GM18907 (cell line): ENCODE measurements at regions not wholly inside any gene's neighbourhood (a gene's known extent, or its start where the extent isn't known, plus 50 kb on each side); places are given as distances from the start of the nearest gene placed in this dataset.

ENCODE experiments used
- ATAC-seq: cut with Tn5 transposase; IDR thresholded peaks from one replicate; pipeline ENCODE4 v1.9.1; 2021; ENCODE audit warnings: mild to moderate bottlenecking, moderate library complexity; ENCODE audit not compliant: unreplicated experiment

DNA sequence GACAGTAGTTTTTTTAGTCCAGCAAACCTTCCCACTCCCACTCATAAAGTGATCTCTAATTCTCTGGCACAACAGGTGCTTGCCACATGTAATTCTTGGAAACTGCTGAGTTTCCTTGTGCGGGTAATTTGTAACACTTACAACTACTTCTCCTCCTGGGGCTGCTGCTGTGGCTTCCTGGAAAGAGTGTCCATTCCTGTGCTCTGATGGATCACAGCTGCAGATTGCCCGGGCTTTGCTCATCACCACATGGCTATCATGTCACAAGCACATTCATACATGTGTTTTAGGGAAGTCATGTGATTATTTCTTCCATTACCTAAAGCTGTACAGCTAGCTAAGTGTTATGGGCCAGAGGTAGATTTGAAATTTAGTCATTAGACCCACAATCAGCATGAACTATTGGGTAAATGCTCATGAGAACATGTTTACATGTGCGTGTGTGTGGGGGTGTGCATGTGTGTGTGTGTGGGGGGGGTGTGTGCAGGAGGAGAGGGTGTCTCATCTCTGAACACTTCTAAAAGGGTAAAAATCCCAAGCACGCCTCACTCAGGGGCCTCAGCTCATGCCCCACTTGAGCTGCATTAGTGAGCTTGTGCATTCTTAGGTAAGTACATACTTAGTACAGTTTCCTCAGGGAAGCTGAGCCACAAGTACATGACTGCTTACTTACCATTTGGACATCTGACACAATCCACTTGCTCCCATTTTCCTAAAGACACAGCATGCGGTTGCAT lies 118.1 kb upstream of the CCDC112 start:
- ATAC-seq, result no peak

DNA sequence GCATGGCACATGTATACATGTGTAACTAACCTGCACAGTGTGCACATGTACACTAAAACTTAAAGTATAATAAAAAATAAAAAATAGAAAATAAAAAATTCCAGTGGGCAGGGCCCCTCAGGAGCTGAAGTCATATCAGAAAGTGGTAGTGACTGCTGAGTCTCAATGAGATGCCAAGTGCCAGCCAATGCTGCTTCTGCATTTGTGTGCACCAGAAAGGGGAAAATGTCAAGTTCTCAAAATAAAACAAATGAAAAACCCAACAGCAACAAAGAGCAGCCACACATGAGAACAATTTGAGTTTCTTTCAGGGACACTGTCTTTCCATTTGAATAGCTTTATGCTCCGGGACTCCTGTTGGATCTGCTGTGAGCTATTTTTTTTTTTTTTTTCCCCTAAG lies 117.2 kb upstream of the CCDC112 start:
- ATAC-seq, result no peak

DNA sequence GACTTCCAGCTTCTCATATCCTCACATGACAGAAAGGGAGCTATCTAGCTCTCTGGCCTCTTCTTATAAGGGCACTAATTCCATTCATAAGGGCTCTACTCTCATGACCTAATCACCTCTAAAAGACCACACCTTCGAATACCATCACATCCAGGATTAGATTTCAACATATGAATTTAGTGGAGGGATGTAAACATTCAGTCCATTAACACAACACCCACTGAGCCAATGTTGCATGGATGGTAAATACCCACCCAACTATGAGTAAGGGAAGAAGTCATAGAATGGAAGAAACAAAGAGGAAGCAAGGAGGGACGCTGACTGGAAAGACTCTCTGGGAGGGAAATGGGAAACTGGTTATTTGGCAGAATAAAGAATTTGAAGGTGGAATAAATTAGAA lies 112.6 kb upstream of the CCDC112 start:
- no peak for ATAC-seq

DNA sequence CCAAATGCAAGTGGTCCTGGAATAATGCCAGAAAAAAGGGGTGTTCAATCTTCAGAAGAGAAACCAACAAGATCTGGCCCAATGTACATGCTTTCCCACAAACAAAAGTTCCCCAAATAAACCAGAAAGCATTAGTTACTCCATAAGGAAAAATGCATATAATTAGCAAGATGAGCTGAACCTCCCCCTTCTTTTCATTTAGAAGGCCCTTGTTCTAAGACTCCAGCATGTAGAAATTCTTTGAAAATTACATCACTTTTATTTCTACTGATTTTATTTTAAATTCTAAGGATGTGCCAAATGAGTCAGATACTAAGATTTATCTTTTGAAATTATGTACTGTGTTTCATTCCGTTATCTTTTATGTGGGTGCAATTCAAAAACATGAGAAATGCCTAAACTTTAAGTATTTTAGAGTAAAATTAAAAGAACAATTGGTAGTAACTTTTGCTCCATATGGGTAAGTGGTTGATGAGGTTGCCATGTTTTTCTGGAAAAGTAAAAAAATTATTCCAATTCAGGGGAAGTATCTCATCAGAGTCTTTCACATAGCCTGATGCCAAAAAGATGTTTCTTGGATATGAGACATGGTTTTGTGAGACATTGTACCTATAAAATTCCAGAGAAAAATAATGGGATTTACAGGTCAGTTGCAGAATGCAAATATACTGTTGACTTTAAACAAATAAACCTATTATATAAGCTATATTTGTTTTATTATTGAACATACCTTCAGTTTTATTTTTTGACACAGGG lies 106.5 kb upstream of the CCDC112 start:
- no peak for ATAC-seq

DNA sequence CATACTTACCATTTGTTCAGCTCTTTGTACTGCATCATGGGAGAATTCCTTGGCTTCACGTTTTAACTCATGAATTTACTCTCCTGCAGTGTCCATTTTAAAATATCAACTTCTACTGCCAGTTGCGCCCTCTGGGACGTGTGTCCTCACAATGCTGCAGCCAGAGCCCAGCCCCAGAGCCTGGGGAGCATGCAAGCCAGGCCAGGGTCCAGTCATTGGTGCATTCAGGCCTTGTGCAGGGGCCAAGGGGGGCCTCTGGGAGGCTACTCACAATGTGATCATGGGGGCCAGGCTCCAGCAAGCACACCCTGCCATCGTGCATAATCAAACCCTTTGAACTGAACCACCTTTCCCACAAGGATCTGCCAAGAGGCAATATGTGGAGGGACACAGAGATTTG lies 105.6 kb upstream of the CCDC112 start:
- no peak for ATAC-seq

DNA sequence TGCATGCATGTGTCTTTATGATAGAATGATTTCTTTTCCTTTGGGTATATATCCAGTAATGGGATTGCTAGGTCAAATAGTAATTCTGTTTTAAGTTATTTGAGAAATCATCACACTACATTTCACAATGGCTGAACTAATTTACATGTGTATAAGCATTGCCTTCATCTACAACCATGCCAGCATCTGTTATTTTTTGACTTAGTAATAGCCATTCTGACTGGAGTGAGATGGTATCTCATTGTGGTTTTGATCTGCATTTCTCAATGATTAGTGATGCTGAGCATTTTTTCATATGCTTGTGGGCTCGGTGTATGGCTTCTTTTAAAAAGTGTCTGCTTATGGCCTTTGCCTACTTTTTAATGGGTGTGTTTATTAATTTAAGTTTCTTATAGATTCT lies 102.3 kb upstream of the CCDC112 start:
- no peak for ATAC-seq

DNA sequence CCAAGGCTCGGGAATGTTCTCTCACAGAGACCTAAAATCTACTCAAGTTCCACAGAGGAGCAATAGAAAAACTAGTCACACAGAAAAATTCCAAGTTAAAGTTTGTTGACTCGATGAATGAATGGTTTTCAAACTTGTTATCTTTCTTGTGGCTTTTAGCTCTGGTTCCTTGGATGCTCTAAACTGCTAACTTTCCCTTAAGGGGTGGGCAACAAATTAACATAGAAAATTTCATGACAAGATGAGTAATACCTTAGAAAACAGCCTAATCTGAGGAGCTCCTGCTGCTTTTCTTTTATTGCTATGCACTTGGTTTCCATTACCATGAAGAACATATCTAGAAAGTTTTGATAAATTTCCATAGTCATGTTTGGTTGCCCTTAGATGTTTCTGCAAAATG lies 100.2 kb upstream of the CCDC112 start:
- no peak for ATAC-seq

DNA sequence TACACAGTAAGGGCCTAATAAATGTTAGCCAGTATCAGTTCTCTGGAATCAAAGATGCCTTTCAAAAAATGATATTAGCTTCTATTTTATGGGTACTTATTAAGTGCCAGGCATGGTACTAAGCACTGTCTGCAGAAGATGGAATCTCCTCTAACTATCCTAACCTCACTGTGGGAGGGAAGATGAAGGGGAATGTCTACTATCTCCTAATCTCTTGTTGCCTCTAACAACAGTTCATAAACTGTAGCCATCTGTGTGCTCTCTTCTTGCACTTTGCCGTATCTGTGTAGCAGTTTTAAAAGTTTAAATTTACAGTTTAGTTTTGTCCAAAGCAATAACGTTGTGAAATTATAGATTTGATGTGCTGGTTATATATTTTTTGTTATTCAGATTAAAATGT lies 99.6 kb upstream of the CCDC112 start:
- ATAC-seq, result no peak

DNA sequence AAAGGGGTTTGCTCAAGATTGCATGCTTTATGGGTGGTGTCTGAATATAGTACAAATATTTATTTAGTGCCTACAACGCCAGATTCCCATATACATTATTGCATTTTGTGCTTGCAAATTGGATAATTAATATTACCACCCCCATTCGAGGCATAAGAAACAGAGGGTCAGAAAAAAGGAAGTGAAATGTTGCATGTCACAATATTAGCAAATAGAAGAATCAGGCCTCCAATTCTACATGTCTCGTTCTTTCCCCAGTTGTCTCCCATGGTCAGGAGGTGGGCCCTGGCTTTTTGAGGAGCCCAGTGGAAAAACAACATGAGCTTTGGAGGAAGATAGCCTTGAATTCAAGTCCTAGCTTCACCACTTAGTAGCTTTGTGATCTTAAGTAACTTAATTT lies 98.1 kb upstream of the CCDC112 start:
- ATAC-seq, result no peak

DNA sequence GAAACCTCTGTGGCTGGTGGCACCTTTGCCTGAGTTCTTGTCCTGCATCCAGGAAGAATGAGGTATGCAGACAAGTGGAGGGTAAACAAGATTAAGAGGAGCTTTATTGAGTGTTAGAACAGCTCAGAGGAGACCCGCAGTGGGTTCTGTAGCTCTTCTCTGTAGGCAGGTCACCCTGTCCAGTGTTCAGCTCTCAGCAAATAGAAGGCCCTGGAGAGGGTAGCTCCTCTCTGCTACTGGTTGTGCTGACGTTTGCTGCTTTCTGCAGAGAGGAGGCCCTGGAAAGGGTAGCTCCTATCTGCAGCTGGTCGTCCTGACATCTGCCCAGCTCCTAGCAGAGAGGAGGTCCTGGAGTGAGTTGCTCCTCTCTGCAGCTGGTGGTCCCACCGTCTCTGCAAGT lies 96.8 kb upstream of the CCDC112 start:
- no peak for ATAC-seq

DNA sequence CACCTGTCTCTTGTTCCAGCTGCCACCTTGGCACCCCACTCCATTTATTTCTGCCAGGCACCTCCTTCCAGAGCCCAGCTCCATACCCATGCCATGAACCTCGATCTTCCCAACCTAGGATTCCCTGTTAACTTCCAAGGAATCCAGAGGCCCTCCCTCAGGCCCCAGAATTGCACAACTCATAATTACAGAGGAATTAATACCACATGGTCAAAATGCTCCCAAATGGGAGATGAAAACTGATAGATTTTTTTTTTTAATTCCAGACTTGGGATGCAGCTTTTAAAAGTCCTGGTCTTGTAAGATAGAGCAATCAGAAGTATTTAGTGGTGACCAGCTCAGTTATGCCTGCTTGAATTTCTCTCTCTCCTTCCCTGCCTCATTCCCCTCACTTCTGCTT lies 96.2 kb upstream of the CCDC112 start:
- no peak for ATAC-seq

DNA sequence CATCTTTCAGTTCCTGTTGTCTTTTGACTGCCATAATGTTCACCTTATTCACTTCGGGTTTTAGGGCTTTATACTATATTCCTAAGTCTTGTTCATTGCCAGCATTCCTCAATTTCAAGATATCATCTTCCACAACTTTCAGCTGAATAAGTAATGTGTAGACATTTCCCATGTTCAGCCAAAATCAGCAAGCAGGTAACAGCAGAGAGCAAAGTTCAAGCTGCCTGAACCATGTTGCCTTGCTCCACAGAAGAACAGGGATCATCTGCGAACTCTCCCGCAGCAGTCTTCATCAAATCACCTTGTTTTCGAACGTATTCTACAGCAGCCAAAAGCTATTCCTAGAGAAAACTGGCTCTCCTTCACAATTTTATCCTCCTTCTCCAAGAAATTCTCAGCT lies 95.3 kb upstream of the CCDC112 start:
- ATAC-seq, result no peak

DNA sequence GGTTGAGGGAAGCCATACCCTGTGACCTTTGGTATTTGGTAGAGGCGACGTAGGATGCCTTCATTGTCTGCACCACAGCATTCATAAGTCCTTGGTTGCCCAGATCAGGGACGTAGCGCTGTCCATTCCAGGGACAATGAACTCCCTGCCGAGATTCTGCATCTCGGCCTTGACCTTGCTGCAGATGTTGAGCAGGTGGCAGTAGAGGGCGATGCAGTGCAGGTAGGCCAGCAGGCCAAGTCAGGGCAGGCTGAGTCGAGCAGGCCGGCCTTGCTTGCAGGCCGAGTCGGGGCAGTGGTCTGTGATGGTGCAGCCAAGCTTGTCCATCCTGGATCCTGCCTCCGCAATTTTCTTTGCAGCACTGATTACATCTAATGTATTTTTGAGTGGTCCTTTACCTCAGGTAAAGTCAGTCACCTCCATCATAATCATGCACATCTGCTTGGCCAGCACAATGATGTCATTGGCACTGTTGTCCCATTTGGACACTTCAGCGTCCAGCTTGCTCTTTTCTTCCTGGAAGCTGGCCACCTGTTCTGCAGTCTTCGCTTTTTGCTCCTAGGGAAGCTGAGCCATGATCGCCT lies 93.4 kb upstream of the CCDC112 start:
- no peak for ATAC-seq

DNA sequence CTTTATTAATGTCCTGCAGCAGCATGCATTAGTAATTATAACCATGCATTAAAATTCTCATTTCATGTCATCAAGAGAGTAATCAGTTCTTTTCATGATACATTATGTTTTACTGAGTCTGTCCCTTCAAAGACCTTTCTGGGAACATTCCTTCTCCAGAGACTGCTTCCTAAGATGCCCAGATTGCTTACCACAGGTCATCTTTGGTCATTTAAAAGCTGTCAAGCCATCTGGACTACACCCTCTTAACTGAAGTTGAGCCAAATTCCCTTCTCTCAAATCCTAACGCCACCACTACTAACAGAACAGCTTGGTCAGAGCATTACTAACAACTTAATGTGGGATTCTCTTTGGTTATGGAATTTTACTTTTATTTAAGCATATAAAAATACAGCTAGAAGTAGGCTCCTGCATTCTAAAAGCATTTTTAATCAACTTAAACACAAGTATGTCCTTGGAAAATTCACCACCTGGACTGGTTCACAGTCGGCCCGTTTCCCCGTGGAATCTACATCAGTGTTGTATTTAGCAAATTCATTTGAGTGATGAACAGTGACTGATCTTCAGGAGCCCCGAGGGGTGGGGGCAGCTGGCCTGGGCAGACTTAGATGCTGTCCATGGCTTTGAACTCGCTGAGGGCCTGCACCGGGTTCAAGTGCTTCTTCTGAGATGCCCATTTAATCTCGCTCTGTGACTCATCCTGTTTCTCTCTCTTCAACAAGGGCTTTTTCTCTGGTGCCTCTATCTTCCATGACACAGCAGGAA lies 92.8 kb upstream of the CCDC112 start:
- no peak for ATAC-seq

DNA sequence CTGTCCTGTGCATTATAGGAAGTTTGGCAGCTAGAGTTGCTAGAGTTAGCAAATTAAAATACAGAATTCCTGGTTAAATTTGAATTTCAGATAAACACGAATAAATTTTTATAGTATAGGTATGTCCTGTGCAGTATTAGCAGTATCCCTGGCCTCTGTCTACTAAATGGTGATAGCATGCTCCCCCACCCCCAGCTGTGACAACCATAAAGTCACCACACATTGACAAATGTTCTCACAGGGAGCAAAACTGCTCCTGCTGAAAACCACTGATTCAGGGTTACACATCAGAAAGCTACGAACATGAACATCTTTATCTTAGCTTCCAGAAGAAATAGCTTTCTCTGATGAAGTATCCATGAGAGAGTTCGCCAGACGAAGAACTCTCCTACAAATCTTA lies 91.8 kb upstream of the CCDC112 start:
- ATAC-seq, result no peak

DNA sequence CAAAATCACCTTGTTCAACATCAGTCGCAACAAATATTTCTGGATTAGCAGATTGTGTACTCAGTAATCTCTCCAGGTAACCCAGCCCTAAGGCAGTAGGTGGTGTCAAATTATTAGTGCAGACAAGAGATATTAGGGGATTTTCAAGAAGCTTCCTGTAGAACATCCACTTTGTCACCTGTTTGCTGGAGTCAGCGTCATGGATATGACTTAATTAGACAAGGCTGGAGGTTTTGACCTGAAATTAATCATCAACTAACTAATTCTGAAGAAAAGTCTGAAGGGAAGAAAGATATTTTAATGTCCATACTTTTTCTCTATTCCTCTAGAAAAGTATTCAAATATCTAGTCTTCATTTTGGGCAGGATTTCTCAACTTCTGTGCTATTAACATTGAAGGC lies 91.4 kb upstream of the CCDC112 start:
- no peak for ATAC-seq

DNA sequence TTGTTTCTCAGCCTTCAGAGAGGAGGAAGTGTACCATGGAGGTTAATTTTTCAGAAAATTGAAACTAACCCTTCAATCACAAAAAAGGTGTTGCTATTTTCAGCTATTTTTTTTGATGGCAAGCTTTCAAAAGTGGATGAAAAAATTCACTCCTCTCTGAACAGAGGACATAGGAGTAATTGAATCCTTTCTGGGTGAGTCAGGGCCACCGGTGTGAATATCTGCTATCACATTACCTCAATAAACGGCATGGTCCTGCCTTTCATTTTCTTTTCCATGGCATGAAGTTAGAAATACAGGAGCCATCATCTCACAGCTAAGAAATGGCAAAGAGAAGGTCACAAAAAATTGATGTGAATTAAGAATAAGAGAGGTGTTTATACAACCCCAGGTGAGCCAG lies 90.2 kb upstream of the CCDC112 start:
- no peak for ATAC-seq

DNA sequence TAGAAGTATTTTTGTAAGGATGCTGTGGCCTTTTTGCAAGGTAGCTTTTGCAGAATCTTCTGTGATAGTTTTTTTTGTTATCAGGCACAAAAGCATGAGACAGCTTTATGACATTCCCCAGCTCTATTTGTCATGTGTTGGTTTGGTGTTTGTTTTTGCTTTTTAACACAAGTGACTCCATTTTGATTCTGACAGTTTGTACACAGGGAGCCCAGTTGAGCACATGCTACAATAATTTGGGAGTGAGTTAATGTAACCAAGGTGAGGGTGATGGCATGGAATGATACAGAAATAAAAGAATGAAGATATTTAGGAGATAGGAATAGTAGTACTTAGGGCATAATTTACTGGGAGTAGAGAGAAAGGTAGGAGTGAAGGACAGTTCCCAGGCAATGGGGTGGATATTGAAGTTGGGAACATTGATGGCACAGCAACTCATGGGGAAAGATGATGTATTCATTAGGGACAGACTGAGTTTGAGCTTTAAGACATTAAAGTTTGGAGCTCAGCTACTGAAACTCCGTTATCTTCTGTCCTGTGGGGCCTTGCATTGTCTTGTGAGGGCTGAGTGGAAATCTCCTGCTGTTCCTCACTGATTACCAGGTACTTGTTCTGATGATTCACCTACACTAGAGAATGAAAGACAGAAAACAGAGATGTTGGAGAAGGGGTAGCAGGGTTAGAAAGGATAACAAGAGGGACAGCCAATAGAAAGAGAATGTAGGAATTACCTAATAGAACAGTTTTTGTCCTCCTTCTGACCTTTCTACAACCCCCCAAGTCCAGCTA lies 88.3 kb upstream of the CCDC112 start:
- no peak for ATAC-seq

DNA sequence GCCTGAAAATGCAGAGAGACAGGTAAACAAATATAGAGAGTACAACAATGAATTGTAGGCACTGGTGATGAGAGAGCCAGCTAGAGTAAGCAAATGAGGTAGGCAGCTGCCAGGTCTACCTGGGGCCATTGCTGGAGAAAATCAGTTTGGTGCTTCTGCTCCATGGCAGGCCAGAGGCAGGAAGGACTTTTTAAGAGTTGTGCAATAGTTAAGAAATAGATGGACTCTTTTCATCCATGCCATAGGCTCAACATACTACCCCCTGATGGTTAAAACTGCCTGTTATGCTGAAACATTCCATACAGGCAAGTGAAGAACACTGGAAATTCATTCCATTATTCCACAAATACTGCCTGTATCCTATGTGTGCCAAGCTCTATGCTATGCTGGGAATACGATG lies 86.5 kb upstream of the CCDC112 start:
- ATAC-seq, result no peak

DNA sequence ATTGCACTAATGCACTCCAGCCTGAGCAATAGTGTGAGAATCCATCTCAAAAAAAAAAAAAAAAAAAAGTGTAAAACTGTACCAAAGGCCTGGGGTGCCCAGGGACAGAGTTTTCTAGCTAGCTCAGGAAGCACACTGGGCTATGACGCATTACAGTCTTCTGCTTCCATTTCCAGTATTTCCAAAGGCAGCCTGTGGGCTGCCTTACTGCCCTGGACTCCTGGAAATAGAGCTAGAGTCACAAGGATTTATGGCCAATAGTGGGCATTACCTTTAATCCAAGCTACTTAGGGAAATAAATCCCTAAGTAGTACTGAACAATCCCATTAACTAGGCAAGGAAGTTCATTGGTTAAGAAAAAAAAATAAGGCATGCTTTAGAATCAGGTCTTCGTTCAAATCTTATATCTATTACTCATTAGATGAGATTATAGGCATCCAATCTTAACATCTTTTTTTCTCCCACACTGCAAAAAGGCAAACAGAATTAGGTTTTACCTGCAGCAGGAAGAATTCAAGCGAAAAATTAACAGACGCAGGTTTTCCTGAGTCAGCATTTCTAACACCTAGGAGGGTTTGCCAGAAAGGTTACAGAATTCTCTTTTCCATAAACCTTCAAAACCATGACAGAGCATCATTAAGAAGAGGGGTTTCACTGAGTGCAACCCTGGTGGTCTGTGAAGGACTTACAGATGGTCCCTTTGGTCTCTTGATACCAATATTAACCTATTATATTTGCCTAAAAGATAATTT lies 85.6 kb upstream of the CCDC112 start:
- no peak for ATAC-seq
